Nephron (organoid): ENCODE measurements at regions not wholly inside any gene's neighbourhood (a gene's known extent, or its start where the extent isn't known, plus 50 kb on each side); places are given as distances from the start of the nearest gene placed in this dataset.
A peak's percentile ranks its signal among the peaks of the same experiment; 100 is the strongest.
"Not testable (repeated sequence)": the region's sequence is repeated elsewhere in the genome, so short reads cannot be mapped to it uniquely, and the experiment has no call there.

ENCODE experiments used
- H3K27ac Mint-ChIP-seq, 3 experiments: 2 replicates each; pipeline ENCODE4 v1.8.0; 2020; ENCODE audit warnings: mixed read lengths in 3 of 3, mild to moderate bottlenecking in 2 of 3, moderate library complexity in 1 of 3
- H3K27me3 Mint-ChIP-seq: 2 replicates; pipeline ENCODE4 v1.8.0; 2021; ENCODE audit warnings: low read depth, mild to moderate bottlenecking, moderate library complexity, mixed read lengths
- H3K36me3 Mint-ChIP-seq: 2 replicates; pipeline ENCODE4 v1.8.0; 2020; ENCODE audit warnings: low read depth, mixed read lengths
- H3K4me1 Mint-ChIP-seq: 2 replicates; pipeline ENCODE4 v1.8.0; 2020; ENCODE audit warnings: mixed read lengths
- H3K4me3 Mint-ChIP-seq, 3 experiments: 2 replicates each; pipeline ENCODE4 v1.8.0; 2020; ENCODE audit warnings: mild to moderate bottlenecking in 3 of 3, mixed read lengths in 3 of 3, moderate library complexity in 2 of 3
- H3K9me3 Mint-ChIP-seq: 2 replicates; pipeline ENCODE4 v1.8.0; 2020; ENCODE audit warnings: mixed read lengths

DNA sequence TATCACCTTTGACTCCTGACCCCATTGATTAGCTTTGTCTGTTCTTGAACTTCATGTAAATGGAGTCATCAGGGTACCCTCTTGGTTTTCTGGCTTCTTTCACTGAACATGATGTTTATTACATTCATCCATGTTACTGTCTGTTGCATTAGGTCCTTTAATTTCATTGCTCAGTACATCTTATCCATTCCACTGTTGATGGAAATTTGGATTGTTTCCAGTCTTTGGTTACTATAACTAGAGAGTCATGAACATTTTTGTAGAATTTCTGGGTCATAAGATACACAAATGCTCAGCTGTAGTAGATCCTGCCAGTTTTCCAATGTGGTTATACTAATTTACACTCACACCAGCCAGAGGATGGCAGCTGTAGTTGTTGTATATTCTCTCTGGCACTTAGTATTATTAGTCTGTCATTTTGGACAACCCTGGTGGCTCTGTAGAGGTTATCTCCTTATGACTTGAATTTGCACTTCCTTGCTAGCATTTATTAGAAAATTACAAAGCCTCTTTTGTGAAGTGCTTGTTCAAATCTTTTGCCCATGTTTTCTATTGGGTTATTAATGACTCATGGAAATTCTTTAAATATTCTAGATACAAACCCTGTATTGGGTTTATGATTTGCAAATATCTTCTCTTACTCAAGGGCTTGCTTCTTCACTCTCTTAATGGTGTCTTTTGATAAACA, 214.7 kb downstream of the BCL2L11 start:
- not testable (repeated sequence) for H3K4me1 Mint-ChIP-seq, H3K9me3 Mint-ChIP-seq, H3K27ac Mint-ChIP-seq, H3K27me3 Mint-ChIP-seq, H3K4me3 Mint-ChIP-seq, H3K36me3 Mint-ChIP-seq

DNA sequence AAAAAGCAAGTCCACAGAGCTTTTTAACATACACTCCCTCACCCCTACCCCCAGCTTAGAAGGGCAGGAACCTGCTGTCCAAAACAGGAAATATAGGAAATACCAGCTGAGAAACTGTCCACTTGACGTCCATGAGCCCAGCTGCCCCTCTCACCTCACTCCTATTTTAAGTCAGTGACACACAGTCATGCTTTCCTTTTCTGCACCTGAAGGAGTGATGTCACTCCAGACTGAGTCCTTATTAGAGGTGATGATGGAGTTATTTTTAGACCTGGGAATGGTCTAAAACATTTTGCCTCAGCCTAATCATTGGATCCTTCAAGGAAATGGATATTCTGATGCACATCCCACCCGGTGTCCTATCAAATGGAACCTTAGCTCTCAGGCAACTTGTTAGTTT, 217.8 kb downstream of the BCL2L11 start:
- not testable (repeated sequence) for H3K27me3 Mint-ChIP-seq, H3K4me3 Mint-ChIP-seq, H3K4me1 Mint-ChIP-seq, H3K36me3 Mint-ChIP-seq, H3K9me3 Mint-ChIP-seq, H3K27ac Mint-ChIP-seq

DNA sequence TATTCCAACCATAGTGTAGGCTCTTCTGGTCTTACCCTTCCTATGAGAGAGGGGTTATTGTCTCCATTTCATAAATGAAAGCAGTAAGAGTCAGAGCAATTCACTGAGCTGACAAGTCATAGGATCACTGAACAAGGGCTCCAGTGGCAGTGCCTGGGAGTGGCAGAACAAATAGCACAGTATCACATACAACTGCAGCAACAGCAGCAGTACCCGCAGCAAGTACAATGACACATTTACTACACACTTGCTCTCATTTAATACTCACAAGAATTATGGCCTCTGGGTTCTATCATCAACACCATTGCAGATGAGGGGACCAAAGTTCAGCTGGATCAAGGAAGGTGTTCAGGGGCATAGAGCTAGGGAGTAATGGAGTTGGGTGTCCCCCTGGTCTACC, 218.8 kb downstream of the BCL2L11 start:
- H3K4me3 Mint-ChIP-seq, H3K36me3 Mint-ChIP-seq, H3K9me3 Mint-ChIP-seq, H3K27ac Mint-ChIP-seq, H3K4me1 Mint-ChIP-seq, H3K27me3 Mint-ChIP-seq: not testable (repeated sequence)

DNA sequence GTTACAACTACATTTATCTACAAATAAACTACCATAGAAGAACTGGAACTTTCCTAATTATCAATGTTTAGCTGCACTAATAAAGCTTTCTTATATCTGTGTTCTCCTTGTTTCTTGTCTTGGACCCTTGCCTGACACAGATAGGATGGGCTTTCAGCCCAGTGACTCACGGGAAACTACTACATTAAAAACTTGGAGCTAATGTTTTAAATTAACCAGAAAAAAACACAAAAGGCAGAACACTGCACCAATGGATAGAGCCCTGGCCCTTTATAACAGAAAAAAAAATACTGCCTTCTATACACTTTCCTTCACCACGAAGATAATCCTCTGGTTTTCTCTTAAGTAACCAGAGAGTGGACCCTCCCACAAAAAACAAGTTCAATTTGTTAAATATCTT, 223.9 kb downstream of the BCL2L11 start:
- H3K4me3 Mint-ChIP-seq = peak overlapping the region in 1 of 3 experiments; percentile 48
- H3K27ac Mint-ChIP-seq = peak overlapping the region; percentile 78 to 91 (median 79)

DNA sequence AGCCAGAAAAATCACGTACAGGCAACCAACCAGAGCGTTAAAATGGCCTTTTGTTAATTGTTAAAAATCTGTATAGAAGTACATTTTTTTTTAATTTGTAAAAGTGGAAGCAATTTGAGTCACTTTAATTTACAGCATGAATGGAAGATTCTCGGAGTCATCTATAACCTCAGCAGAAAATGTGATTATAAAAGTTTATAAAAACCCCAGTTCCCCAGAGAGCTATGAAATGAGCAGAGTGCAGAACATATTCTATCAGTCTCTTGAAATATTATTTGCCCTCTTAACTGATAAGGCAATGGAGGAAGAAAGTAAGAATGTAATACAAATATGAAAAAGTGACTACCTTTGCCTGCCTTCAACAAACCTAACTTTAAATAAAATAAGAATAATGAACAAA, 224.7 kb downstream of the BCL2L11 start:
- not testable (repeated sequence) for H3K27me3 Mint-ChIP-seq, H3K9me3 Mint-ChIP-seq, H3K4me3 Mint-ChIP-seq, H3K27ac Mint-ChIP-seq, H3K36me3 Mint-ChIP-seq, H3K4me1 Mint-ChIP-seq

More for the DNA sequence above, 223.9 kb downstream of the BCL2L11 start:
- H3K27me3 Mint-ChIP-seq, H3K9me3 Mint-ChIP-seq, H3K4me1 Mint-ChIP-seq, H3K36me3 Mint-ChIP-seq: not testable (repeated sequence)

DNA sequence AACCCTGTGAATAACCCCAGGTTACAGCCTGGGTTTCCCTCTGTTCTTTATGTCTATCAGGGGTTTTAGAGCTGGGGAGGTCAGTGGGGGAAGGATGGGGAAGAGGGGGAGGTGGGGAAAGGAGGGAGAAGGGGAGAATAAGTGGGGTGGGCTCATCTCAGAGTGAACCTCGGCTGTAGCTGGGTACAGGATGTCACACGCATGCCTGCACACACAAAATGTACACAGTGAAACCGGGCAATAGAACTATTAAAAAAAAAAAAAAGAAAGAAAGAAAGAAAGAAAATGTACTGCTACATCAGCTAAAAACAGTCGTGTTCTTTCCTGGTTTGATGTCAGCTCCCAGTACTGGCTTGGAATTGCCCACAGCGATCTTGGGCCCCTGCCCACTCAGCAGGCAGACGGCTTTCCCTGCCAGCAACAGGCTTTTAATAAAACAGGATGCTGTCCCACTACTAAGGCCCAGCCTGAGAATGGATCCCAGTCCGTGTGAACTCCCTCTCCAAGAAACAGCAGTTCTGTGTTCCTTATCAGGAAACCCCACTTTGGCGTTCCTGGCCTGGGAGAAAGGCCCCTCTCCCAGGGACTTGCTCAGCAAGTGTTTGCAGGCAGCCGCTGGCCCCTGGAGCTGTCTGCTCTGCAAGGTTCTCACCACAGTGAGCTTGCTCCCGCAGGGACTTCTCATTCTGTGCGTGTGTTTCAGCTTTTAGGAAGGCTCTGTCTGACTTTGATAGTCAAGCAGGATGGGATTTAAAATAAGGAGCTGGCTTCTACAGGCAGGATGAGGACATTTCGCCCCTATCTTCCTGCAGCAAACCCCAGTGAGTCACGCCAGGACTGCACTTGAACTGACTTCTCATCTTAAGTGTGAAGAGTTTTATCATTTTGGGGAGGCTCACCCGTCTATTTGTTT, 225.6 kb downstream of the BCL2L11 start:
- not testable (repeated sequence) for H3K4me1 Mint-ChIP-seq, H3K4me3 Mint-ChIP-seq, H3K9me3 Mint-ChIP-seq, H3K27me3 Mint-ChIP-seq, H3K36me3 Mint-ChIP-seq, H3K27ac Mint-ChIP-seq

DNA sequence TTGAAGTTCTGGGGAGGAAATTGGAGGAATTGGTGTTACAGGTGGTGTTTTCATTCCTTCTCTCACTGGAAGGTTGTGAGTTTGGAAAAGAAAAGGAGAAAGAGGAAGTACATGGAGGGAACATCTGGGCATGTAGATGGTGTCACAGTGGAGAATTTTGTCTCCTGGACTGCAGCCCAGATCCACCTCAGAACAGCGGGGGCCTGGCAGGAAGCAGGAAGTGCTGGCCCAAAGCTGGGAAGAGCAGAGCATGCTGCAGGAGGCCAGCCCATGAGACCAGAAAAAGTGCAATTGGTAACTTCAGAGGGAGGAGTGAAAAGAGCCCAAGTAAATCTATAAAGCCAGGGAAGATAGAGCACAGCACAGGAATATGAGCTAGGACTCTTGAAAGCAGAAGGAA, 227.0 kb downstream of the BCL2L11 start:
- not testable (repeated sequence) for H3K9me3 Mint-ChIP-seq, H3K4me1 Mint-ChIP-seq, H3K27ac Mint-ChIP-seq, H3K36me3 Mint-ChIP-seq, H3K4me3 Mint-ChIP-seq, H3K27me3 Mint-ChIP-seq

DNA sequence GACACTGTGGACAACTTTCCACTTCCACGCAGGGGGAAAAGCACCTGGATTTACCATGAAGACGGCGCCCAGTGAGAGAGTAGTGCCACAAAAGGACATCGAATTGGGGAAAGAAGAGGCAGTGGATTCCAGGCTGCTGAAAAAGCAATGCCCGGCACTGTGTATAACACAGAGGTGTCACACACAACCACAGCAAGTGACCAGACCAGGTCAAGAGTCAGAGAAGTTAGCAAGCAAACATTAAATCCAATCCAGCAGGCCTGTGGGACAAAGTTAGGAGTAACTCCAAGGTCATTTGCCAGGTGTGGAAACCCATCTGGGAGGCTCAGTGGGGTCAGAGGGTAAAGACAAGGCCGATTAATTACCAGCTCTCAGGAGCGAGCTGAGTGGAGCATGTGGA, 227.6 kb downstream of the BCL2L11 start:
- H3K27ac Mint-ChIP-seq, H3K36me3 Mint-ChIP-seq, H3K4me1 Mint-ChIP-seq: not testable (repeated sequence)

DNA sequence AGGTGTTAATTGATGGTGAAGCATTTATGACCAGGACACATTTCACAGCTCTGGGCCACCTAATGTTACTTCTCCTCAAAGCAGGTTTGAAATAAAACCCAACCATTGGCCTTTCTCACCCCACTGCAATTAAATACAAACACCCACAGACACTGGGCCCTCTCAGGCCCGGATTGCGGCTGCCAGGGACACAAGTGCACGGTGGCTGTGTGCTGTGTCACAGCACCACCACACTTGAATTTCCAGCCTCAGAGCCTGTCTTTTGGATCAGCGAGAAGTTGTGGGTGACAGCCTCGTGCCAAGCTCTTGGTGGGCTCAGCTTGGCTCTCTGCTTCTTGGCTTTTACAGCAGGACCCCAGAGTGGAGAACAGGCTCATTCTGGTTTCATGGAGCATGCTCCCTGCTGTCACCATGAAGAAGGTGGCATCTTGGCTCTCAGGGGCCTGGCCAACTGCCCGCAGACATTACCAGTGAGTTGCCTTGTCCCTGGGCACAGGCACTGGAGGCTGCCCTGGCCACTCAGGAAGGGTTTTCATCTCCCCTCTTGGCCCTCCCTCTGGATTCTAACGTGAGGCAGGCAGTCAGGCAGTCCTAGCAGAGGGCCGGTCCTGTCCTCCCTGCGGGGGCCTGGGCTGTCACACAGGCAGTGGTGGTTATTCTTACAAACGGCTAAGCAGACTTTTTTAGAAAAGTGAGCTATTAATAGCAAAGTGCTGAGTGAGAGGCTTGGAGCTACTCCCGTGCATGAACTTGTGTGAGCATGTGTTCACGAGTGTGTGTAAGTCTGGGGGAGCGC, 234.5 kb downstream of the BCL2L11 start:
- not testable (repeated sequence) for H3K36me3 Mint-ChIP-seq, H3K9me3 Mint-ChIP-seq, H3K4me1 Mint-ChIP-seq, H3K27me3 Mint-ChIP-seq
- peak overlapping the region in 2 of 3 experiments; percentile 24 to 31 for H3K4me3 Mint-ChIP-seq
- H3K27ac Mint-ChIP-seq = peak overlapping the region; percentile 78 to 87 (median 87)

More for the DNA sequence above, 227.6 kb downstream of the BCL2L11 start:
- not testable (repeated sequence) for H3K9me3 Mint-ChIP-seq, H3K27me3 Mint-ChIP-seq, H3K4me3 Mint-ChIP-seq

DNA sequence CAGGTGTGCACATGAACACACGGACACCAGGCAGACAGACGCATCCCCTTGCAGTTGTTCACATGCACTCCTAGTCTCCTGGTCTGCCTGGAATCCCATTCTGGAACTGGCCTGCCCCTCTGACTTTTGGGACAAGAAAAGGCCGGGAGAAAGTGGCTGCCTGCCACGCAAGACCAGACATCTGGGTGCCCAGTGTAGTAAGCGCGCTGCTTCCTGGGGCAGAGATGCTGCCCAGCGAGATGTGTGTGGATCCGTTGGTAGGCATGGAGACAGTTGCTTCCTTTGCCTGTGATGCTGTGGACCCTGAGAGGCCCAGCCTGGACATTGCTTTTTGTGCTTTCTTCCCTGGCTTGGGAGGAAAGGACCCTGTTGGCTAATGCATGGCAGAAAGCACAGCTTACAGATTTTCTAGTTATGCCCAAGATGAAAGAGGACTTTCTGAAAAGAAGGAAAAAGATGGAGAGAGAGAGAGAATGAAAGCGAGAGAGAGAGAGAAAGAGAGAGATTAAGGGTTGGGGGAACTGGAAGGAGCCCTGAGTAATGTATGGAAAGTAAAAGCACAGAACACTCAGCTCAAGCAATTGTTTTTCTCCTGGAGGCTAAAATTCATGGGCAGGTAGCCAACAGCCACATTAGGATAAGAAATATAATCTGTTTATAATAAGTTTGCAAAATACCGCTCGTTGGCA, 235.3 kb downstream of the BCL2L11 start:
- H3K4me1 Mint-ChIP-seq, H3K27me3 Mint-ChIP-seq, H3K36me3 Mint-ChIP-seq, H3K9me3 Mint-ChIP-seq: not testable (repeated sequence)
- Mint-ChIP-seq H3K27ac (peak overlapping the region; percentile 78 to 87 (median 87)), H3K4me3 (peak overlapping the region in 1 of 3 experiments; percentile 31)

DNA sequence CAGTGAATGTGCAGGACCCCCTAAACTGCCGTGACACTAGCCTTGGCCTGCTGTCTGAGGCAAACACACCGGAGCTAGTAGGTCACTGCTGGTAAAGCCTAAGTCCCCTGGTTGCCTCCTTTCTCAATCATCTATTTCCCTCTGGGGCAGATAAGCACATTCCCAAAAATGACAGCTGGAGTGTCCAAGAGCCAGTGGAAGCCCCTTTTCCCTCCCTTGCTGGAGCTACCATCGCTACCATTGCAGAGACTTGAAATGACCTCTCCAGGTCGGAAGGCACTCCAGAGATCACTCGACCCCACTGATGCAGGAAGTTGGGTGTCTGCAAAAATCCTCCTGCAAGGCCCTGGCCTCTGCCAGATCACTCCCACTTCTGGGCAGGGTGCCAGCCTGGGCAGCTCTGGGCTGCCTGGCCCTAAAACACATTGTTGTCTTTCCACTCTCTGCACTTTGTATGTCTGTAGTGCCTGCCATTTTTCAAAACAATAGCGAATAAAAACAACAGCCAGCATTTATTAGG, 235.9 kb downstream of the BCL2L11 start:
- not testable (repeated sequence) for H3K27me3 Mint-ChIP-seq, H3K4me3 Mint-ChIP-seq, H3K36me3 Mint-ChIP-seq, H3K9me3 Mint-ChIP-seq, H3K4me1 Mint-ChIP-seq, H3K27ac Mint-ChIP-seq

DNA sequence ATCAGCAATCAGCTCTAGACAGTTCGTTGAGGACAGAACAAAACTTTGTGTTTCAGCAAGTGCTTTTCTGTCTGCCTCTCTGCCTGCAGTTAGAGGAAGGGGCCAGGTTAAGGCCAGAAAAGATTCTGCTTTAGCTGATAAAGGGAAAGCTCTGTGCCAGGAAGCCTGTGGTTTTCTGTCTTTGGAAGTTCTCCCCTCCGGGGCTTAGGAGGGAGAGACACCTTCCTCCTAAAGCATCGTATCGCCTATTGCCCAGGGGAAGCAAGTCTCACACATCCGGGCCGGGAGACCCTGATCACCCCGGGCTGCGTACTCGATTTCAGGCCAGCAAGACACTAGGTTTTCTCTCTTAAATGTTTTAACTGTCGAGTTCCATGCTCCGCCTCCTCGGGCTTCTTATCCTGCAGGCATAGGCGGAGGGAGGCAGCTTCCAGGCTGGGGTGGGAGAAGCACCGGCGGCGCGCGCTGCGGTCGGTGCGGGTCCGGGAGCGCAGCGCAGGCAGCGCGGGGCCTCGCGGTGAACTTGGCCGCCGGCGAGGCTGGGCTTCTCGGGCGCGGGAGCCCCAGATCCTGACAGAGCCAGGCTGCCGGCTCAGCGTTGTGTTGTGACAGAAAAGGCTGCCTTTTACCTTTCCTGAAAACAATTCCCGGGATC, 245.4 kb downstream of the BCL2L11 start:
- H3K4me3 Mint-ChIP-seq = peak overlapping the region; percentile 58 to 72 (median 66)
- H3K27ac Mint-ChIP-seq = peak overlapping the region in 1 of 3 experiments; percentile 77
- H3K4me1 Mint-ChIP-seq, H3K9me3 Mint-ChIP-seq, H3K27me3 Mint-ChIP-seq, H3K36me3 Mint-ChIP-seq: not testable (repeated sequence)

DNA sequence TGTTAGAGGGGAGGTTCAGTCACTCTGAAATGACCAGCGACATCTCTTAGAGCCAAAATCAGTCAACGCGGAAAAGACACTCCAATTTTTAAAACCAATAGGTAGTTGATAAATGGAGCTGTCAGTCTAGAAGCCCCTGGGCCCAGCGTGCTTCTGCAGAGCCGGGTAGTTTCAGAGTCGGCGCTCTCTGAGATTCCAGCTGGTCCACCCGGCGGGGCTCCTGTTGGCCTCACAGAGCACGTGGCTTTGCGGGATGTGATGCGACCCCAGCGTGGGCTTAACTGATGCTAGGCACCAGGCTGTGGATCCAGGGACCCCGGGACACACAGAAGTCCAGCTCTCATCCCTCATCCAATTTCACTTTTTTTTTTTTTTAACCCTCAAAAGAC, 245.9 kb downstream of the BCL2L11 start:
- not testable (repeated sequence) for H3K4me1 Mint-ChIP-seq, H3K4me3 Mint-ChIP-seq, H3K36me3 Mint-ChIP-seq, H3K9me3 Mint-ChIP-seq, H3K27me3 Mint-ChIP-seq, H3K27ac Mint-ChIP-seq

DNA sequence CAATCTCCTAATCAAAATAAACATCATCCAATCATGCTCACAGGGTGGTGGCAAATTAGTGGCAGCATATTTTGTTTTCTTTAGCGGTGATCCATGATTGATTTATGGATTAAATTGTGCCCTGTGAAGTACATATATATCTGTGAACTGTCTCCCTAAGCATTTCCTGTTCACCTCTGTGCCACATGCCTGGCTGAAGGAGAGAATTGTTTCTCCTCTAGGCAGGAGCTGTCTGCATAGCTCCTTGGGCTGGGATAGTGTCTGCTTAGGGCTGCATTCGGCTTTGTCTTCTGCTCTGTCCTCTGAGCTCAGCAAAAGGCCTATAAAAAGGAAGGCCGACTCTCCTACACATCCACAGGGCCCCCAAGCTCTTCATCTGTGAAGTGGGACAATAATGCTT, 246.4 kb downstream of the BCL2L11 start:
- not testable (repeated sequence) for H3K9me3 Mint-ChIP-seq, H3K4me1 Mint-ChIP-seq, H3K4me3 Mint-ChIP-seq, H3K27ac Mint-ChIP-seq, H3K36me3 Mint-ChIP-seq, H3K27me3 Mint-ChIP-seq
